ENCODE measurements at regions not wholly inside any gene's neighbourhood (a gene's known extent, or its start where the extent isn't known, plus 50 kb on each side); places are given as distances from the start of the nearest gene placed in this dataset.
"Not testable (repeated sequence)": the region's sequence is repeated elsewhere in the genome, so short reads cannot be mapped to it uniquely, and the experiment has no call there.

DNA sequence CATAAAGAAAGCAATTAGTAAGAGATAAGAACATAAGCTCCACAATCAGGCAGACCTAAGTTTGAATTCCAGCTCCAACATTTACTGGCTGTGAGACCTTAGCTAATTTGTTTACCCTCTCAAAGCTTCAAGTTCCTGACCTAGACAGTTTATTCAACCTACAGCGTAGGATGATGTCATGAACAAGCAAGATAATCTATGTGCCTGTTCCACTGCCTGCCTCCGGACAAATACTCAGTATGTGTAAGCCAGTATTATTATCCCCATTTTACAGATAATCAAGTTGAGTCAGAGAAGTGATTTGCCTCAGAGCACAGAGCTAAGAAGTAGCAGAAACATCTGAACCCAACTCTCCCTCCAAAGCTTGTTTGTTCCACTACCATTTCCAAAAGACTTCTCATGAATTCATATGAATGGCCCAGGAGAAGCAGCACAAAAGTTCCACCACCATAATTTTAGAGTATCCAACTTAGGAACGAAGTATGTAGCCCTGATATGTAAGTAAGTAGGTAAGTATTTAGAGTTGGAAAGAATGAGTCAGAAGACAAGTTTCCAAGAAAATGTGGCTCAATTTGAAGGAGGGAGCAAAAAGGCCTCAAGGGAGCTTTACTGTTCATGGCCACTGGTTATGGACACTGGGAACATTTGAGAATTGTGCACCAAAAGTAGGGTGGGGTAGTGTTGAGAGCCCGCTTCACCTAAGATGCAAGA lies 398.2 kb downstream of the NFIB start:
- TF ChIP-seq, protein P1, sequence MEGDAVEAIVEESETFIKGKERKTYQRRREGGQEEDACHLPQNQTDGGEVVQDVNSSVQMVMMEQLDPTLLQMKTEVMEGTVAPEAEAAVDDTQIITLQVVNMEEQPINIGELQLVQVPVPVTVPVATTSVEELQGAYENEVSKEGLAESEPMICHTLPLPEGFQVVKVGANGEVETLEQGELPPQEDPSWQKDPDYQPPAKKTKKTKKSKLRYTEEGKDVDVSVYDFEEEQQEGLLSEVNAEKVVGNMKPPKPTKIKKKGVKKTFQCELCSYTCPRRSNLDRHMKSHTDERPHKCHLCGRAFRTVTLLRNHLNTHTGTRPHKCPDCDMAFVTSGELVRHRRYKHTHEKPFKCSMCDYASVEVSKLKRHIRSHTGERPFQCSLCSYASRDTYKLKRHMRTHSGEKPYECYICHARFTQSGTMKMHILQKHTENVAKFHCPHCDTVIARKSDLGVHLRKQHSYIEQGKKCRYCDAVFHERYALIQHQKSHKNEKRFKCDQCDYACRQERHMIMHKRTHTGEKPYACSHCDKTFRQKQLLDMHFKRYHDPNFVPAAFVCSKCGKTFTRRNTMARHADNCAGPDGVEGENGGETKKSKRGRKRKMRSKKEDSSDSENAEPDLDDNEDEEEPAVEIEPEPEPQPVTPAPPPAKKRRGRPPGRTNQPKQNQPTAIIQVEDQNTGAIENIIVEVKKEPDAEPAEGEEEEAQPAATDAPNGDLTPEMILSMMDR (IDR thresholded peaks at IDR 0.05; ENCODE audit: low read depth, low read length), result no peak
- no peak for DNase-seq (ENCODE audit: extremely low read depth, low read depth)

DNA sequence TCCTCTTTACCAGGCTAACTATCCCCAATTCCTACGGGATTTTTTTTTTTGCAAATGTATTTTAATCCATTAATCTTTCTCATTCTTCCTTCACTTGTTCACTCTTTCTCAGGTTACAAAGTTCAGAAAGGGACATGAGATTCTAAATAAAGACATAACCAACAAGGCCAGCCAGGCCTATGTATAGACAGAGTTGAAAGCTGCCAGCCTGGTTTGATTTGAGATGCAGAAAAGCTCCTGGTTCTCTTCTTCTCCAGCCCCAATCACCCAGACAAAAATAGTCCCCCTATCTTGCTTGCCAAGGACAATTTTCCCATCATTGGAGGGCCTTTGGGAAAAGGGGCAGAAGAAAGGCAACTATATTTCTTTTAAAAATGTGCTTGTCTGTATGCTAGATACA lies 398.8 kb downstream of the NFIB start:
- DNase-seq (ENCODE audit: extremely low read depth, low read depth), result no peak
- TF ChIP-seq, protein P1 (IDR thresholded peaks at IDR 0.05; ENCODE audit: low read depth, low read length), result no peak

DNA sequence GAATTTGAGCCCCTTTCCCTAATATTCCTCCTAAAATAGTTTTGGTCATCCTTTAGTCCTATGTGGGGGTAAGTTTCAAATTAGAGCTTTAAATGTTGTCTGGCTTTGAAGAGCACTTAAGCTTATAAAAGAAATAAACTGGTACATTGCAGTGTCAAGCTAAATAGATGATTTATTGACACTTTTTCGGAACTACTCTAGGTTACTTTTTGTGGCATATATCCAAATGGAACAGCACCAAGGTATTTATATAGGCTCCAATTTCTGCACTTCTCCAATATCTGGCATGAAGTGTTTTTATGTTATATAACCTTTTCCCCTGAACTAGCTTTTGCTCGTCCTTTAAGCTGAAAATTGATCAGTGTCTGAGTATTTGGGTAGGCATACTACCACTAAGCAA lies 402.5 kb downstream of the NFIB start:
- TF ChIP-seq, protein P1 (IDR thresholded peaks at IDR 0.05; ENCODE audit: low read depth, low read length), result no peak
- no peak for DNase-seq (ENCODE audit: extremely low read depth, low read depth)

DNA sequence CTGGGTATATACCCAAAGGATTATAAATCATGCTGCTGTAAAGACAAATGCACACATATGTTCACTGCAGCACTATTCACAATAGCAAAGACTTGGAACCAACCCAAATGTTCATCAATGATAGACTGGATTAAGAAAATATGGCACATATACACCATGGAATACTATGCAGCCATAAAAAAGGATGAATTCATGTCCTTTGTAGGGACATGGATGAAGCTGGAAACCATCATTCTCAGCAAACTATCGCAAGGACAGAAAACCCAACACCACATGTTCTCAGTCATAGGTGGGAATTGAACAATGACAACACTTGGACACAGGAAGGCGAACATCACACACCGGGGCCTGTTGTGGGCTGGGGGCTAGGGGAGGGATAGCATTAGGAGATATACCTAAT lies 406.1 kb downstream of the NFIB start:
- DNase-seq (ENCODE audit: extremely low read depth, low read depth), result not testable (repeated sequence)

DNA sequence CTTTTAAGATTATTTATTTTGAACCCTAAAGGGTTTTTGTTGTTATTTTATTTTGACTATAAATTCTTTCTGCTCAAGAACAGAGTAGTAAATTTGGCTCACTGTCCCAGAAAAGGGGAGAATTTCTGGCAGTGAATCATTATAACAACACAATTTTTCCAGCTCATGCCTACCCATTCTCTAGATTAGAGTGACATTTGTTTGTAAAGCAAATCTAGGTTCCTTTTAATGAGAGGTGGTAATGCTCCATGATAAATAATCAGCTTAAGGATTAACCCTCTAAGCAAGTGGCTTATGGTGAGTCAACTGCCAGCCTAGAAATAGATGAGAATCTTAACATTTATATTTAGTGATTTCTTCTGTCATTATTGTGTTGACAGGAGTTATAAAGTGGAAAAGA lies 409.2 kb downstream of the NFIB start:
- no peak for DNase-seq (ENCODE audit: extremely low read depth, low read depth)
- TF ChIP-seq, protein P1 (IDR thresholded peaks at IDR 0.05; ENCODE audit: low read depth, low read length), result no peak

DNA sequence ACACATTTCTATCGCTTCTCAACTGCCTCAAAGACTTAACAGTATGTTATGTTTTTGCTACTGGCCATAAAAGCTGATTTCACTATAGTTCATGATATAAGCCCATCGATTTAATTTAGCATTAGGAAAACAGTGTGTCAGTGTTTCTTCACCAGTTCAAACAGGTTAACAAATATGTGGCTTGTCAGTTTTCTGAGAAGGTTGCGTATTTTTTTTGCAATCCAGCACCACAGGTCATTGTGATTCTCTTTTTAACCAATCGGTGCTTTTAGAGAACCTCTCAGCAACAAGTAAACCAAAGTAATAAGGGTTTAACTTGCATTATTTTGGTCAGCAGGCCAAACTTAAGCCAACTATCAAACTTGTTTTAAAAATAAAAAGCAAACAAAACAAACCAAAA lies 409.6 kb downstream of the NFIB start:
- TF ChIP-seq, protein P1 (IDR thresholded peaks at IDR 0.05; ENCODE audit: low read depth, low read length), result no peak
- no peak for DNase-seq (ENCODE audit: extremely low read depth, low read depth)

DNA sequence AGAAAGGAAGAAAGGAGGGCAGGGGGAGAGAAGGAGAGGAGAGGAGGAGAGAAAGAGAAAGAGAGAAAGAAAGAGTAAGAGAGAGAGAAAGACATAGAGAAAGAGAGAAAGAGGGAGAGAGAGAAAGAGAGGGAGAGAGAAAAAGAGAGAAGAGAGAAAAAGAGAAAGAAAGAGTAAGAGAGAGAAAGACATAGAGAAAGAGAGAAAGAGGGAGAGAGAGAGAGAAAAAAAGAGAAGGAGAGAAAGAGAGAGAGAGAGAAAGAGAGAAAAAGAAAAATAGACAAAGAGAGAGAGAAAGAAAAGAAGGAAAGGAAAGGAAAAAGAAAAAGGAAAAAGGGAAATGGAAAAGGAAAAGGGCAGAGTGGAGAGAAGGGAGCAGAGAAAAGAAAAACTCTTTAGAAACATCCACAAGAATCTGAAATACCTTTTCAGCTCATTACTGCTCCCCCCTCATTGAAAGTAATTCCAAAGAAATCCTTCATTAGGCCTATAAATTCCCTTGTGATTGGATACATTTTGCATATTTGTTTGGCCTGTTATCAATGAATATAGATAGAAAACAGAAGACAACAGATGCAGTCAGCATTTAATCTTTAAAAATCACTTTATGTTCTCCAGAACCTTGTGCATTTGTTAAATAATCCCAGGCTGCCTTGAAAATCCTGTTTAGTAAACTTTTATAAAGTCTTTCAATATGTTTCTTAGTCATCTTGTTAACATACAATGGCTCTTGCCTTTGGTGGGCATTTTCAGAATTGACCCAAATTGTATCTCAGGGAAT lies 411.5 kb downstream of the NFIB start:
- DNase-seq (ENCODE audit: extremely low read depth, low read depth), result no peak

More for the DNA sequence above, 411.5 kb downstream of the NFIB start:
- TF ChIP-seq, protein P1 (IDR thresholded peaks at IDR 0.05; ENCODE audit: low read depth, low read length), result no peak

Data from AG09319 (cell line).